ENCODE measurements at regions not wholly inside any gene's neighbourhood (a gene's known extent, or its start where the extent isn't known, plus 50 kb on each side); places are given as distances from the start of the nearest gene placed in this dataset.

- DNase-seq (no peak), ATAC-seq (ENCODE audit: insufficient read depth, low read depth) (no peak)
- no peak overlapping the region for H3K9ac ChIP-seq (ENCODE audit: low read depth, low read length)
- H3K79me2 ChIP-seq (ENCODE audit: insufficient read depth, low read length) = no peaks in the 10 kb centered on the region
- H3K9me3 ChIP-seq (ENCODE audit: insufficient read depth, low read length, severe bottlenecking) = no peaks in the 10 kb centered on the region
- TF ChIP-seq EZH2 (IDR thresholded peaks at IDR 0.05; ENCODE audit: borderline replicate concordance, low read depth, low read length, severe bottlenecking) = no peak
- H3K4me3 ChIP-seq (ENCODE audit: low read depth in 1 of 2, low read length in 2 of 2) = no peak overlapping the region
- no peaks in the 10 kb centered on the region for H4K20me1 ChIP-seq (ENCODE audit: insufficient read depth, low read length)
- no peaks in the 10 kb centered on the region for H3K27me3 ChIP-seq (ENCODE audit: insufficient read depth, low read length, poor library complexity)
- H3K4me1 ChIP-seq (ENCODE audit: insufficient read depth, low read length) = no peaks in the 10 kb centered on the region
- H3K4me2 ChIP-seq (ENCODE audit: insufficient read depth, low read length) = no peak overlapping the region
- no peak overlapping the region for H3K27ac ChIP-seq (ENCODE audit: low read length)
- H3K36me3 ChIP-seq (ENCODE audit: insufficient read depth, low read length) = no peaks in the 10 kb centered on the region
- H2AFZ ChIP-seq (ENCODE audit: low read depth, low read length) = no peak overlapping the region
Measured at GRCh38 chr18:64720781-64721464, 572.0 kb upstream of the LINC00305 start.

- H2AFZ ChIP-seq (ENCODE audit: low read depth, low read length) = no peak overlapping the region
- no peaks in the 10 kb centered on the region for H3K9me3 ChIP-seq (ENCODE audit: insufficient read depth, low read length, severe bottlenecking)
- no peaks in the 10 kb centered on the region for H3K79me2 ChIP-seq (ENCODE audit: insufficient read depth, low read length)
- TF ChIP-seq CTCF (IDR thresholded peaks at IDR 0.05; ENCODE audit: borderline replicate concordance, extremely low read depth, low read length, poor library complexity, severe bottlenecking) (no peak), EZH2 (IDR thresholded peaks at IDR 0.05; ENCODE audit: borderline replicate concordance, low read depth, low read length, severe bottlenecking) (no peak)
- no peaks in the 10 kb centered on the region for H3K27me3 ChIP-seq (ENCODE audit: insufficient read depth, low read length, poor library complexity)
- no peak overlapping the region for H3K4me3 ChIP-seq (ENCODE audit: low read depth in 1 of 2, low read length in 2 of 2)
- H3K27ac ChIP-seq (ENCODE audit: low read length) = no peak overlapping the region
- no peaks in the 10 kb centered on the region for H3K4me1 ChIP-seq (ENCODE audit: insufficient read depth, low read length)
- ATAC-seq (ENCODE audit: insufficient read depth, low read depth) (no peak), DNase-seq (no peak)
- H3K9ac ChIP-seq (ENCODE audit: low read depth, low read length) = no peak overlapping the region
- H3K4me2 ChIP-seq (ENCODE audit: insufficient read depth, low read length) = no peak overlapping the region
- no peaks in the 10 kb centered on the region for H3K36me3 ChIP-seq (ENCODE audit: insufficient read depth, low read length)
- no peaks in the 10 kb centered on the region for H4K20me1 ChIP-seq (ENCODE audit: insufficient read depth, low read length)
Measured at GRCh38 chr18:64718808-64719207, 569.9 kb upstream of the LINC00305 start.

- H3K27me3 ChIP-seq (ENCODE audit: insufficient read depth, low read length, poor library complexity) = no peaks in the 10 kb centered on the region
- H3K27ac ChIP-seq (ENCODE audit: low read length) = no peak overlapping the region
- H3K36me3 ChIP-seq (ENCODE audit: insufficient read depth, low read length) = no peaks in the 10 kb centered on the region
- DNase-seq (no peak), ATAC-seq (ENCODE audit: insufficient read depth, low read depth) (no peak)
- H3K4me2 ChIP-seq (ENCODE audit: insufficient read depth, low read length) = no peak overlapping the region
- no peaks in the 10 kb centered on the region for H3K79me2 ChIP-seq (ENCODE audit: insufficient read depth, low read length)
- no peak overlapping the region for H2AFZ ChIP-seq (ENCODE audit: low read depth, low read length)
- no peaks in the 10 kb centered on the region for H4K20me1 ChIP-seq (ENCODE audit: insufficient read depth, low read length)
- no peak overlapping the region for H3K4me3 ChIP-seq (ENCODE audit: low read depth in 1 of 2, low read length in 2 of 2)
- no peak for TF ChIP-seq CTCF (IDR thresholded peaks at IDR 0.05; ENCODE audit: borderline replicate concordance, extremely low read depth, low read length, poor library complexity, severe bottlenecking)
- no peak for TF ChIP-seq EZH2 (IDR thresholded peaks at IDR 0.05; ENCODE audit: borderline replicate concordance, low read depth, low read length, severe bottlenecking)
- no peak overlapping the region for H3K9ac ChIP-seq (ENCODE audit: low read depth, low read length)
- H3K4me1 ChIP-seq (ENCODE audit: insufficient read depth, low read length) = no peaks in the 10 kb centered on the region
- H3K9me3 ChIP-seq (ENCODE audit: insufficient read depth, low read length, severe bottlenecking) = no peaks in the 10 kb centered on the region
Measured at GRCh38 chr18:64717026-64717425, 568.1 kb upstream of the LINC00305 start.

- no peak overlapping the region for H2AFZ ChIP-seq (ENCODE audit: low read depth, low read length)
- no peak overlapping the region for H3K4me3 ChIP-seq (ENCODE audit: low read depth in 1 of 2, low read length in 2 of 2)
- no peaks in the 10 kb centered on the region for H4K20me1 ChIP-seq (ENCODE audit: insufficient read depth, low read length)
- H3K4me1 ChIP-seq (ENCODE audit: insufficient read depth, low read length) = no peaks in the 10 kb centered on the region
- no peak overlapping the region for H3K27ac ChIP-seq (ENCODE audit: low read length)
- ATAC-seq (ENCODE audit: insufficient read depth, low read depth) (no peak), DNase-seq (no peak)
- H3K4me2 ChIP-seq (ENCODE audit: insufficient read depth, low read length) = no peak overlapping the region
- no peak overlapping the region for H3K9ac ChIP-seq (ENCODE audit: low read depth, low read length)
- no peaks in the 10 kb centered on the region for H3K9me3 ChIP-seq (ENCODE audit: insufficient read depth, low read length, severe bottlenecking)
- TF ChIP-seq CTCF (IDR thresholded peaks at IDR 0.05; ENCODE audit: borderline replicate concordance, extremely low read depth, low read length, poor library complexity, severe bottlenecking) = no peak
- no peak for TF ChIP-seq EZH2 (IDR thresholded peaks at IDR 0.05; ENCODE audit: borderline replicate concordance, low read depth, low read length, severe bottlenecking)
- no peaks in the 10 kb centered on the region for H3K27me3 ChIP-seq (ENCODE audit: insufficient read depth, low read length, poor library complexity)
- H3K79me2 ChIP-seq (ENCODE audit: insufficient read depth, low read length) = no peaks in the 10 kb centered on the region
- H3K36me3 ChIP-seq (ENCODE audit: insufficient read depth, low read length) = no peaks in the 10 kb centered on the region
Measured at GRCh38 chr18:64714086-64714485, 565.2 kb upstream of the LINC00305 start.

Data from DND-41 (cell line).